K562 (cell line): ENCODE measurements at regions not wholly inside any gene's neighbourhood (a gene's known extent, or its start where the extent isn't known, plus 50 kb on each side); places are given as distances from the start of the nearest gene placed in this dataset.

Experiments used
- ARID1B ChIP-seq: fragments of 450-650 bp; IDR thresholded peaks from 2 replicates; pipeline ENCODE4 v1.6.1; 2016; ENCODE audit warnings: antibody characterized with exemption, mild to moderate bottlenecking, inconsistent platforms
- ASH1L ChIP-seq: fragments of 450-650 bp; IDR thresholded peaks from 2 replicates; pipeline ENCODE4 v1.6.1; 2018; ENCODE audit warnings: borderline replicate concordance, mild to moderate bottlenecking, low read depth; ENCODE audit not compliant: partially characterized antibody
- FOXK2 ChIP-seq, 2 experiments: fragments of 450-650 bp; IDR thresholded peaks in 1 of 2; conservative IDR thresholded peaks in 1 of 2; 2 replicates each; pipeline ENCODE4 v1.6.1; 2016; ENCODE audit warnings: low read depth in 2 of 2, mild to moderate bottlenecking in 1 of 2
- MTA1 ChIP-seq: fragments of 450-650 bp; IDR thresholded peaks from 2 replicates; pipeline ENCODE4 v1.6.1; 2017; ENCODE audit warnings: borderline replicate concordance
- MTA2 ChIP-seq: fragments of 450-650 bp; IDR thresholded peaks from 2 replicates; pipeline ENCODE4 v1.6.1; 2016; ENCODE audit warnings: low read depth
- SMARCA4 ChIP-seq: fragments of 450-650 bp; IDR thresholded peaks from 2 replicates; pipeline ENCODE4 v1.6.1; 2016
- SMARCA5 ChIP-seq: fragments of 450-650 bp; IDR thresholded peaks from 2 replicates; pipeline ENCODE4 v1.6.1; 2016
- TOE1 ChIP-seq, 2 experiments: fragments of 450-650 bp in 1 of 2; sonication (generic) in 1 of 2; formaldehyde crosslinking in 1 of 2; IDR thresholded peaks; 2 replicates each; pipeline versions ENCODE4 v1.7.1 to v1.8.0; 2016 to 2022; ENCODE audit warnings: borderline replicate concordance in 2 of 2, mild to moderate bottlenecking in 2 of 2, antibody characterized with exemption in 1 of 2, inconsistent platforms in 1 of 2, low read depth in 1 of 2, missing genetic modification reagents in 1 of 2, moderate library complexity in 1 of 2
- ZBTB5 ChIP-seq: fragments of 450-650 bp; IDR thresholded peaks from 2 replicates; pipeline ENCODE4 v1.6.1; 2017; ENCODE audit warnings: antibody characterized with exemption
- TF ChIP-seq, protein P1 (sequence below): fragments of 450-650 bp; formaldehyde crosslinking; IDR thresholded peaks from 2 replicates; pipeline ENCODE4 v1.4.0; 2022; ENCODE audit warnings: missing genetic modification characterization
- TF ChIP-seq, protein P2 (sequence below), 2 experiments: fragments of 450-650 bp in 1 of 2; sonication (generic) in 1 of 2; formaldehyde crosslinking in 1 of 2; IDR thresholded peaks; 2 replicates each; pipeline versions ENCODE4 v1.7.1 to v1.9.0; 2016 to 2022; ENCODE audit warnings: inconsistent platforms in 1 of 2, mild to moderate bottlenecking in 1 of 2, missing genetic modification reagents in 1 of 2

GRCh38 chr4:15162465-15163283 lies 160.4 kb downstream of the CPEB2 start (continued):
- TF ChIP-seq ZBTB5 (peak; percentile 20; the same call in 1 of the 2 replicates), ASH1L (peak; percentile 35), ARID1B (0 out of 2 replicates have a peak, but pooled peaks have one; percentile 36), SMARCA4 (peak; percentile 28; the same call in 1 of the 2 replicates), MTA1 (0 out of 2 replicates have a peak, but pooled peaks have one; percentile 48), TOE1 (IDR thresholded peaks at IDR 0.05; ENCODE audit: borderline replicate concordance) (peak; percentile 41; the same call in 1 of the 2 replicates), TOE1 (CRISPR knock-in tag; IDR thresholded peaks at IDR 0.05; ENCODE audit: borderline replicate concordance, low read depth) (no peak), FOXK2 (conservative IDR thresholded peaks at IDR 0.05 in 1 of 2, IDR thresholded peaks at IDR 0.05 in 1 of 2; ENCODE audit: low read depth in 2 of 2) (0 out of 4 replicates have a peak, but pooled peaks of 1 of the 2 experiments have one; percentile 42), SMARCA5 (peak; percentile 63; the same call in 1 of the 2 replicates), MTA2 (no peak)
- TF ChIP-seq, protein P1, sequence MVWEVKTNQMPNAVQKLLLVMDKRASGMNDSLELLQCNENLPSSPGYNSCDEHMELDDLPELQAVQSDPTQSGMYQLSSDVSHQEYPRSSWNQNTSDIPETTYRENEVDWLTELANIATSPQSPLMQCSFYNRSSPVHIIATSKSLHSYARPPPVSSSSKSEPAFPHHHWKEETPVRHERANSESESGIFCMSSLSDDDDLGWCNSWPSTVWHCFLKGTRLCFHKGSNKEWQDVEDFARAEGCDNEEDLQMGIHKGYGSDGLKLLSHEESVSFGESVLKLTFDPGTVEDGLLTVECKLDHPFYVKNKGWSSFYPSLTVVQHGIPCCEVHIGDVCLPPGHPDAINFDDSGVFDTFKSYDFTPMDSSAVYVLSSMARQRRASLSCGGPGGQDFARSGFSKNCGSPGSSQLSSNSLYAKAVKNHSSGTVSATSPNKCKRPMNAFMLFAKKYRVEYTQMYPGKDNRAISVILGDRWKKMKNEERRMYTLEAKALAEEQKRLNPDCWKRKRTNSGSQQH (CRISPR knock-in tag) = 0 out of 2 replicates have a peak, but pooled peaks have one; percentile 53
- TF ChIP-seq, protein P2, sequence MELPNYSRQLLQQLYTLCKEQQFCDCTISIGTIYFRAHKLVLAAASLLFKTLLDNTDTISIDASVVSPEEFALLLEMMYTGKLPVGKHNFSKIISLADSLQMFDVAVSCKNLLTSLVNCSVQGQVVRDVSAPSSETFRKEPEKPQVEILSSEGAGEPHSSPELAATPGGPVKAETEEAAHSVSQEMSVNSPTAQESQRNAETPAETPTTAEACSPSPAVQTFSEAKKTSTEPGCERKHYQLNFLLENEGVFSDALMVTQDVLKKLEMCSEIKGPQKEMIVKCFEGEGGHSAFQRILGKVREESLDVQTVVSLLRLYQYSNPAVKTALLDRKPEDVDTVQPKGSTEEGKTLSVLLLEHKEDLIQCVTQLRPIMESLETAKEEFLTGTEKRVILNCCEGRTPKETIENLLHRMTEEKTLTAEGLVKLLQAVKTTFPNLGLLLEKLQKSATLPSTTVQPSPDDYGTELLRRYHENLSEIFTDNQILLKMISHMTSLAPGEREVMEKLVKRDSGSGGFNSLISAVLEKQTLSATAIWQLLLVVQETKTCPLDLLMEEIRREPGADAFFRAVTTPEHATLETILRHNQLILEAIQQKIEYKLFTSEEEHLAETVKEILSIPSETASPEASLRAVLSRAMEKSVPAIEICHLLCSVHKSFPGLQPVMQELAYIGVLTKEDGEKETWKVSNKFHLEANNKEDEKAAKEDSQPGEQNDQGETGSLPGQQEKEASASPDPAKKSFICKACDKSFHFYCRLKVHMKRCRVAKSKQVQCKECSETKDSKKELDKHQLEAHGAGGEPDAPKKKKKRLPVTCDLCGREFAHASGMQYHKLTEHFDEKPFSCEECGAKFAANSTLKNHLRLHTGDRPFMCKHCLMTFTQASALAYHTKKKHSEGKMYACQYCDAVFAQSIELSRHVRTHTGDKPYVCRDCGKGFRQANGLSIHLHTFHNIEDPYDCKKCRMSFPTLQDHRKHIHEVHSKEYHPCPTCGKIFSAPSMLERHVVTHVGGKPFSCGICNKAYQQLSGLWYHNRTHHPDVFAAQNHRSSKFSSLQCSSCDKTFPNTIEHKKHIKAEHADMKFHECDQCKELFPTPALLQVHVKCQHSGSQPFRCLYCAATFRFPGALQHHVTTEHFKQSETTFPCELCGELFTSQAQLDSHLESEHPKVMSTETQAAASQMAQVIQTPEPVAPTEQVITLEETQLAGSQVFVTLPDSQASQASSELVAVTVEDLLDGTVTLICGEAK (IDR thresholded peaks at IDR 0.05) = 0 out of 2 replicates have a peak, but pooled peaks have one; percentile 36
- TF ChIP-seq, protein P2 (CRISPR knock-in tag; IDR thresholded peaks at IDR 0.05) = no peak
